GM18870 (cell line): ENCODE measurements at regions not wholly inside any gene's neighbourhood (a gene's known extent, or its start where the extent isn't known, plus 50 kb on each side); places are given as distances from the start of the nearest gene placed in this dataset.

Source experiments
- ATAC-seq: cut with Tn5 transposase; IDR thresholded peaks from one replicate; pipeline ENCODE4 v1.9.1; 2021; ENCODE audit warnings: moderate library complexity; ENCODE audit not compliant: unreplicated experiment

- ATAC-seq: no peak
These were observed 256.9 kb upstream of the POU2AF2 start for GRCh38 chr11:110988671-110989070.

GRCh38 chr11:110986016-110986415 is 259.5 kb upstream of the POU2AF2 start:
- ATAC-seq: no peak

GRCh38 chr11:110985547-110985946 is 260.0 kb upstream of the POU2AF2 start:
- ATAC-seq: no peak

DNA sequence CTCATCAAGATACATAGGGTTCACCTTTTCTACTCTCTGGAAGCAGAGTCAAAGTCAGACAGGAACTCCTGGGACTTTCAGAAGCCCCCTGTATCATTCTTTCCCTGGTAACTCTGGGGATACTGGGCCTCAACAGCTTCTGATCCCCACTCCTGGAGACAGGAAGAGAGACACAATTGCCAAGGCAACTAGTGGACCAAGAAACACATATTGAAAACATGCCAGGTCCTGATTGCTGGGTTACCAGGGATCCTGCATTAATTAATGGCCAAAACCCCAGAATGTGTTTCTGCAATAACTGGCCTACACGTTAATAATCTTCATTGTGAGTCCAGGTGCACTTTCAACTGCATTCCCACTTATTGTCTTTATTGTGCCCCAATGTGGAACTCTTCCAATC is 260.8 kb upstream of the POU2AF2 start:
- no peak for ATAC-seq

GRCh38 chr11:110984147-110984546 is 261.4 kb upstream of the POU2AF2 start:
- no peak for ATAC-seq

- ATAC-seq: no peak
These were observed 263.3 kb upstream of the POU2AF2 start for GRCh38 chr11:110982214-110982613.

GRCh38 chr11:110979696-110980095 is 265.8 kb upstream of the POU2AF2 start:
- no peak for ATAC-seq

- no peak for ATAC-seq
These were observed 265.4 kb upstream of the ARHGAP20 start for GRCh38 chr11:110977661-110978060.

DNA sequence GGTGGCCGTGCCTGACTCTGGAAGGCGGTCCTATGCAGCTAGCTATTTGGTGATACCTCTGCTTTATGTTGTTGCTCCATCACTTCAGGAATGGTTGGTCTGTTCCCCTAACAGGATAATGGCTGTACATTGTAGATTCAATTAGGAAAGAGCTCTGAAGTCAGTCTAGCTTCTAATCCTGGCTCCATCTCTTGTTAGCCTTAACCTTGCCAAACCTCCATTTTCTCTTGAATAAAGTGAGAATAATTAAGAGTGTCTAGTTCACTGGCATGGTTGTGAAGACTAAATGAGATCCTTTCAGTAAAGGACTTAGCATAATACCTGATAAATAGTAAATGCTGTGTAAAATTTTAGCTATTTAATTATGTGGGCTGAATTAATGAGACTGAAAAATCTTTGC is 262.5 kb upstream of the ARHGAP20 start:
- no peak for ATAC-seq

DNA sequence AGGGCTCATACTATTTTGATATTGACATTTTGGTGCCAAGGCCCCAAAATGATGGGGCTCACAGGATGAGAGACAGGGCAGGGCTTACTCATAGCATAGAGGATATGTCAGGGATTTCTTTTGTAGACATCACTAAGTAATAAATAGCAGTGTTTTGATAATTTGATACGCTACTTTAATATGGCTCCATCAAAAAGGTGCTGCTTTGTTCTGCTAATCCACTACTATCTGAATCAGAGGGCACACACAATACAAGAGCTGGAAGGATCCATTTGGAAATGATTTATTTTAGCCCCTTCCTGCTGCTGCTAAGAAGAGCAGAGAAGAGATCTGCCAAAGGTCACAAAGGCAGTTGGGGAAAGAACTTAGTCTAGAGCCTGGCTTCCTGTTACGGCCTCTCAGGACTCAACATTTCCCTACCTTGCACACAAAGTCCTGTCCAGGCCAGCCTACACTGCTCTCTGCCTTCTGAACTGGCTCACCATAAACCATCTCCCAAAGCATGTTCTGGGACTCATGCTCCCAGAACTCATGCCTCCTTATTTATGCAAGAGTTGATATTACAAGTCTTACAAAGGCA is 261.3 kb upstream of the ARHGAP20 start:
- no peak for ATAC-seq

DNA sequence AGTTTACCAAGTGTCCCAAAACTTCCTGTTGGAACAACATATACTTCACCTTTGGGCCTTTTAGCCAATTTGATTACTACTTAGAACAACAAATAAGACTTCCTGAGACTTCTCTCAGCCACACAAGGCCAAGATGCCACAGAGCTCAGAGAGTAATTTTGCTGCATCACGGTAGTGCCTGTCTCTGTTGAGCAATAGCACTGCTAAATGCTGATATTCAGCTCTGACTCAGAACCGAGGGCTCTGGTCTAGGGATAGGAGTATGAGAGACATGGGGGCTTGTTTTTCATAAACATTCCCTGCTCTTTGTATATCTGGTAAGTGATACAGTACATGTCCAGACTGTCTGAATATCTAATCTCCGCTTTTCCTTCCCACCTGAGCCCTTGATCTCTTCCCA is 260.4 kb upstream of the ARHGAP20 start:
- ATAC-seq: no peak

DNA sequence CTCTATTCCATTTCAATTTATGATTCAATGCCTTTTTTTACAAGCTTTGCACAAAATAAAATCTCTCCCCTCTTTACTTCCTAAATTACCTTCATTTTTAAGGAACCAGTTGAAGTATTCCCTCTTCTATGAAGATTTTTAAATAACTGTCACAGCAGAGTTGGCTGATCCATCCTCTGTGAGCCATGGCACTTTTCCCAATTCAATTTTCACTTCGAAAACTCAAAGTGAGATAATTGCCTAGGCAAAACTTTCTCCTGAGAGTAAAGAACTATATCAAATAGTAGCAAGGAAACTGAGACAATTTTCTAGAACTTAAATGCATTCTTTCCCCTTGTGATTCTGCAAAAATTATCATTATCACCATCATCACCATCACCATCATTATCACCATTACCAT is 259.9 kb upstream of the ARHGAP20 start:
- ATAC-seq: no peak

GRCh38 chr11:110971140-110971539 is 258.9 kb upstream of the ARHGAP20 start:
- ATAC-seq: no peak

GRCh38 chr11:110968348-110969062 is 256.3 kb upstream of the ARHGAP20 start:
- no peak for ATAC-seq

DNA sequence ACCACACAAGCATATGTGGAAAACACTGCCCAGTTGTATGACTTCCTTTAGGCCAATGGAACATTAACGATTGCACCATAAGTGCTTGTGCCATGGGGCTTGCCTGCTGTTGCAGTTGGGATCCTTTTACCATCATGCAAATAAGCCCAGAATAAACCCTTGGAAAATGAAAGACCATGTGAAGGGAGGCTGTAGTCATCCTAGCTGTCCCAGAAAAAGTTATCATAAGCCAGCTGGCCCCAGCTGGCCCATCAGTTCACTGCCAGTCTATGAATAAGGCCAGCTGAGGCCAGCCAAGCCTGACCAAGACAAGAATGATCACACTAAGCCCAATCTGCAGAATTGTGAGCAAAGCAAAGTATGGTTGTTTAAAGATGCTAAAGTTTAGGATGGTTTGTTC is 253.9 kb upstream of the ARHGAP20 start:
- no peak for ATAC-seq

DNA sequence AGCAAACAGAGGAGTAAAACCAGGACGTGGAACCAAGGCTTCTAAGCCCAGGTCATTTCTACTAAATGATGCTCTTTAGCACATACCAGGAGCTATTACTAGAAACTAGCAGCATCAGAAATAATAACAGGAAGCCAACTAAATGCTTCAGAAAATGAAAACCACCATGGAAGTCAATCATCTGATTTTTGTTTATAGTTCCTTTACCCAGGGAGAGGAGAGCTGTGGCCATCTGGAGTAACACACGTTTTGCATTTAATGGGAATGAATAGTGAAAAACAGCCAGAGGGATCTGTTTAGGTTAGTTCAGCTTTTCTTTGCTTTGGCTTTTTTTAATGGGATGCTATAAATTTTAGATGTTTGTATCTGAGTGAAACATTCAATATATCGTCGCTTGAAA is 250.7 kb upstream of the ARHGAP20 start:
- ATAC-seq: no peak

DNA sequence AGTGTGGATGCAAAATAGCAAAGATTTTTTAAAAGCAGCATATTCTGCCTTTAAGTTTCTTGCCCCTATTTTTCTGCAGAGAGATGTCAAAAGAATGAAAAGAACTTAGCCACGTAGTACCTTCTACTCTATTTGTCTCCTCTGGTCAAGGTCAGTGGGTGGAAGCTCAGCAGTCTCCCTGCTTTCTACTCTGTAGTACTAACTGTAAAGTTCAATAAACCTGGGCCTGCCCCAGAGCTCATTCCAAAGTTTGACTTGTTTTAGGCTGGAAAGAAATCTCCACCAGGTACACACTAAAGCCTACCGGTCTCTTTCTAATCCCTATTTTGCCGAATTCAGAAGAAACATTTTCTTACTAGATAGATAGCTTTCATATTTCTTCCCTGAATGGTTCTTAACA is 247.9 kb upstream of the ARHGAP20 start:
- no peak for ATAC-seq

GRCh38 chr11:110958216-110958615 is 246.0 kb upstream of the ARHGAP20 start:
- no peak for ATAC-seq

DNA sequence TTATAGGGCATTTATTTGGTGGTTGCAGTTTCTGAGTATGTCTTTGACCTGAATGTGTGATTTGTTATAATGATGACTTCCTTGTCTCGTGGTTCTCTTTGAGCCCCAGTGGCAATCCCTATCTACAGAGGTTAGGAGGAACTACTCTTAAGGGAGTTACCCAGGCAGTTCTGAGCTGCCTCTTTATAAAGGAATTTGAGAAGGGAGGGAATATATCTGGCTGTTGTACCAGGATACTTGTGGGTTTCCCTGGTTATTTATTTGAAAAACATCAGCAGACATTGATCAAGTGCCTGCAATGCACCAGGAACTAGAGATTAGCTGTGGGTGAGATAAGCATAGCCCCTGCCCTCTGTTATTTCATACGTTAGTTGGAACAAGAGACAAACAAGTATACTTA is 243.5 kb upstream of the ARHGAP20 start:
- ATAC-seq: no peak

DNA sequence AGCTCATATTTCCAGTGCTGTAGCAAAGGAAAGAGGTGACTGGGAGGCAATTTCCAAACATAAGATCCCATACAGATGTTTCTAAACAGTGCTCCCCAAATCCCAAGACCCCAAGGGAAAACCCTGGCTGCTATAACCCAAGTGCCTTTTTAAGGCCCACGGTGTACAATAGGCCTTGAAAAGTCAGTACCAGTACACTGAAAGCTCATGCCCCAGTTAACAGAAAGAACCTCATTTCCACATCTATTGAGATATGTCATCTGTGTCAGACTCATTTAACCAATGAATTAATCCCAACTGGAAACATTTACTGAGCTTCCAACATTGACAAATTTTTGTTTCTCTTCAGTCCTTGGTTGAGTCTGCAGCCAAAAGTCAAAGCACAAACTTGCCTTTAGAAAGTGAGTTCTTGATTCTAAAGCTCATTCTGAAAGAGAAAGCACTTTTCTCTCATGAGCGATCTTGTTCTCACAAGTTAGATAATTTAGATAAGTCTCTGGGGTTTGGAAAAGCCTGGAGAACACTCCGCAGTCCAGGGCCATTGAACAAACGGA is 239.8 kb upstream of the ARHGAP20 start:
- ATAC-seq: no peak

DNA sequence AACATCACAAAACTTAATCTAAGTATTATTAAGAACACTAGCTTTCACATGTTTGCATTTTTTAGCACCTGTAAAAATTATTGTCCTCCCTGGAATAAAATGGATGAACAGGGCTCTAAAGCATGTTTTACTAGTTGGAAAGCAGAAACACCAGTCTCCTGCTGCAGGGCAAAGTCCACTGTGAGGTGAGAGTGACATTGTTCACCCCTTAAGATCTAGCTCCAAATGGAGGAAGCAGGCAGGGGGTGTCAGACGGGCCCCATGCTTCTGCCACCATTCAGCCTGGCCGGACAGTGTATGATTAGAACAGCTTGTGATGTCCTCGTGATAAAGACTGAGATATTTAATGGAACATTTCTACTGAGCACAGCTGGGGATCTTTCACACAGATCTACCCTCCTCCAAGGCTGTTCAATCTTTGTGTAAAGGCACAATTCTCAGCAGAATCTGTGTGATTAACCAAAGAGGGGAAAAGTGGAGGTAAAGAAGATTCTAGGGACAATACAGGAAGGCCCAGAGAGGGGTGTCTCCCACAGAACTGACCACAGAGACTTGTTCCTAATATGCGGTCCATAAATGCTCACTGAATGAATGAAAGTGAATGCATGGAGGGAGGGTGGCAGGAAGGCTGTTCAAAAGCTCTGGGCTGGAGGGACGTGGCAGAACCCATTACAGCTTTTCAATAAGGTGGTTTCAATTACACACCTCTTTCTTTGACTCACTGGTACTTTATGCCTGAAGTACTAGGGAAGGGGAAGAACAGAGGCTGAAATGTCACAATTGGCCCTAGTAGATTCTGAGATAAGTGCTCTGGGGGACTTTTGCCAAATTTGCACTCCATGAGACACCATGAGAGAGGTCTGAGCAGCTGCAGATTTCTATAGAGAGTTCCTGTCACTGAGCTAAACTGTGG is 239.1 kb upstream of the ARHGAP20 start:
- ATAC-seq: no peak

DNA sequence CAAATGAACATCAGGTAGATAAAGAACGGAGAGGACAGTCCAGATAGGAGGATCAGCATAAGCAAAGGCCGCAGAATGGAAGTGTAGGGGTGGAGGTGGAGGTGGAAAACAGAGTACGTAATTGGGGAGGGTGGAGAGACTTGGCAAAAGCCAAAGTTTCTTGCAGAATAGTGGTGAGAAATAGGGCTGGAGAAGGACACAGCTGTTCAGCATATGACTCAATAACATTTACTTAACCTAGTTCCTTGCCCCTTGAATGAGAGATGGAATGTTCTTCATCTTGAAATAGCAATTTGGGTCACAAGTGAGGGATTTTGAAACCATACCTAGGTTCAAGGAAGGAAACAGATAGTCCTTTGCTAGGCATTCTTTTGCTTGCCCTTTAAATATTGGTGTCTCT is 235.9 kb upstream of the ARHGAP20 start:
- no peak for ATAC-seq
